ENCODE measurements at regions not wholly inside any gene's neighbourhood (a gene's known extent, or its start where the extent isn't known, plus 50 kb on each side); places are given as distances from the start of the nearest gene placed in this dataset.

- no peak overlapping the region for H3K27ac ChIP-seq
- no peaks in the 10 kb centered on the region for H3K36me3 ChIP-seq (replicated peaks in 1 of 2)
- WGBS, 4 donors: 63 to 72% (median 69%) methylated on average over 6 of the region's 6 CpGs
- TF ChIP-seq CTCF (IDR thresholded peaks at IDR 0.05) (no peak), POLR2A (IDR thresholded peaks at IDR 0.05) (no peak)
- intact Hi-C loops (cut with DNase I): no loop called here
- no peaks in the 10 kb centered on the region for H3K9me3 ChIP-seq (replicated peaks in 1 of 3)
- no peaks in the 10 kb centered on the region for H3K4me1 ChIP-seq (replicated peaks in 1 of 2)
- DNase-seq: no peak
- no peak overlapping the region for H3K4me3 ChIP-seq
- H3K27me3 ChIP-seq: no peaks in the 10 kb centered on the region
These were observed 465.0 kb downstream of the FAM181B start for GRCh38 chr11:82268627-82269026.

- intact Hi-C loops (cut with DNase I): no loop called here
- H3K9me3 ChIP-seq (replicated peaks in 1 of 3): no peaks in the 10 kb centered on the region
- H3K36me3 ChIP-seq (replicated peaks in 1 of 2): no peaks in the 10 kb centered on the region
- no peak overlapping the region for H3K4me3 ChIP-seq
- WGBS, 4 donors: 84 to 87% (median 85%) methylated on average over 3 of the region's 3 CpGs
- TF ChIP-seq POLR2A (IDR thresholded peaks at IDR 0.05): no peak
- no peak for TF ChIP-seq CTCF (IDR thresholded peaks at IDR 0.05)
- H3K27me3 ChIP-seq: no peaks in the 10 kb centered on the region
- H3K27ac ChIP-seq: no peak overlapping the region
- no peak for DNase-seq
- no peaks in the 10 kb centered on the region for H3K4me1 ChIP-seq (replicated peaks in 1 of 2)
These were observed 466.5 kb downstream of the FAM181B start for GRCh38 chr11:82267186-82267585.

GRCh38 chr11:82261367-82261766 is 472.3 kb downstream of the FAM181B start:
- Histone ChIP-seq H3K36me3 (replicated peaks in 1 of 2) (no peaks in the 10 kb centered on the region), H3K4me3 (no peak overlapping the region), H3K27me3 (no peaks in the 10 kb centered on the region), H3K9me3 (replicated peaks in 1 of 3) (no peaks in the 10 kb centered on the region), H3K27ac (no peak overlapping the region), H3K4me1 (replicated peaks in 1 of 2) (no peaks in the 10 kb centered on the region)
- intact Hi-C loops (cut with DNase I): no loop called here
- DNase-seq: no peak
- WGBS, 4 donors: 84 to 97% (median 90%) methylated on average over 1 of the region's 1 CpG
- TF ChIP-seq POLR2A (IDR thresholded peaks at IDR 0.05): no peak
- TF ChIP-seq CTCF (IDR thresholded peaks at IDR 0.05): no peak

- TF ChIP-seq POLR2A (IDR thresholded peaks at IDR 0.05) (no peak), CTCF (IDR thresholded peaks at IDR 0.05) (no peak)
- no peak overlapping the region for H3K4me3 ChIP-seq
- WGBS, 4 donors: 65 to 80% (median 78%) methylated on average over 2 of the region's 2 CpGs
- H3K27ac ChIP-seq: no peak overlapping the region
- no peak for DNase-seq
- no peaks in the 10 kb centered on the region for H3K9me3 ChIP-seq (replicated peaks in 1 of 3)
- intact Hi-C loops (cut with DNase I): no loop called here
- H3K27me3 ChIP-seq: no peaks in the 10 kb centered on the region
- no peaks in the 10 kb centered on the region for H3K4me1 ChIP-seq (replicated peaks in 1 of 2)
- no peaks in the 10 kb centered on the region for H3K36me3 ChIP-seq (replicated peaks in 1 of 2)
These were observed 483.6 kb downstream of the FAM181B start for GRCh38 chr11:82250047-82250446.

All from adrenal gland (tissue), 9 donors.